ENCODE measurements at regions not wholly inside any gene's neighbourhood (a gene's known extent, or its start where the extent isn't known, plus 50 kb on each side); places are given as distances from the start of the nearest gene placed in this dataset.

DNA sequence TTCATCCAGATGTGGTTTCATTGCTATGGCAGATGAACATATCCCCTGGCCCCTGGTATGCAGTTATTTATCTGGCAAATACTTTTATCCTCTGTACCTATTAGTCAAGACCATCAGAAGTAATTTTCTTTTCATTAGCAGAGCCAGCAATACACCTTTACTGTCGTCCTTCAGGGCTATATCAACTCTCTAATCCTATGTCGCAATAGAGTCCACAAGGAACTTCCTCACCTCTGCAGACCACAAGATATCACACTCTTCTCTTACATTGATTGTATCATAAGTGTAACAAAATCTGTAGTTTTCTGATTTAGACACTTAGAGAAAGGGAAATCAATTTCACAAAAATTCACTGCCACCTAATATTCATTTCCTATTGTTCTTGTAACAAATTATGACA lies 252.9 kb upstream of the DCC start:
- no peaks in the 10 kb centered on the region for H3K4me1 ChIP-seq (ENCODE audit: insufficient read depth, low read length, poor library complexity, severe bottlenecking)
- H3K36me3 ChIP-seq (ENCODE audit: insufficient read depth, low read length, poor library complexity, severe bottlenecking): no peaks in the 10 kb centered on the region
- ChIA-PET POLR2A (ENCODE audit: low non-redundant PET) (no interaction called here), CTCF (no interaction called here)
- no peaks in the 10 kb centered on the region for H3K27me3 ChIP-seq (replicated peaks; ENCODE audit: insufficient read depth, low read depth, low read length, poor library complexity)
- no peaks in the 10 kb centered on the region for H3K9me3 ChIP-seq (ENCODE audit: low read depth, low read length, poor library complexity, severe bottlenecking)
- no peak for DNase-seq (ENCODE audit: low spot score)
- intact Hi-C loops (cut with micrococcal nuclease; ENCODE audit: unreplicated experiment): no loop called here
- no peak overlapping the region for H3K4me3 ChIP-seq (ENCODE audit: low read depth, low read length, poor library complexity, severe bottlenecking)
- BruUV-seq (replicated peaks): no TSS peak
- TF ChIP-seq EZH2 (IDR thresholded peaks at IDR 0.05; ENCODE audit: borderline replicate concordance, low read depth, low read length, poor library complexity, severe bottlenecking): no peak
- TF ChIP-seq, protein P1, sequence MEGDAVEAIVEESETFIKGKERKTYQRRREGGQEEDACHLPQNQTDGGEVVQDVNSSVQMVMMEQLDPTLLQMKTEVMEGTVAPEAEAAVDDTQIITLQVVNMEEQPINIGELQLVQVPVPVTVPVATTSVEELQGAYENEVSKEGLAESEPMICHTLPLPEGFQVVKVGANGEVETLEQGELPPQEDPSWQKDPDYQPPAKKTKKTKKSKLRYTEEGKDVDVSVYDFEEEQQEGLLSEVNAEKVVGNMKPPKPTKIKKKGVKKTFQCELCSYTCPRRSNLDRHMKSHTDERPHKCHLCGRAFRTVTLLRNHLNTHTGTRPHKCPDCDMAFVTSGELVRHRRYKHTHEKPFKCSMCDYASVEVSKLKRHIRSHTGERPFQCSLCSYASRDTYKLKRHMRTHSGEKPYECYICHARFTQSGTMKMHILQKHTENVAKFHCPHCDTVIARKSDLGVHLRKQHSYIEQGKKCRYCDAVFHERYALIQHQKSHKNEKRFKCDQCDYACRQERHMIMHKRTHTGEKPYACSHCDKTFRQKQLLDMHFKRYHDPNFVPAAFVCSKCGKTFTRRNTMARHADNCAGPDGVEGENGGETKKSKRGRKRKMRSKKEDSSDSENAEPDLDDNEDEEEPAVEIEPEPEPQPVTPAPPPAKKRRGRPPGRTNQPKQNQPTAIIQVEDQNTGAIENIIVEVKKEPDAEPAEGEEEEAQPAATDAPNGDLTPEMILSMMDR (conservative IDR thresholded peaks at IDR 0.05; ENCODE audit: low read depth, low read length): no peak
- H3K27ac ChIP-seq (ENCODE audit: low read depth, low read length, poor library complexity, severe bottlenecking): no peak overlapping the region

DNA sequence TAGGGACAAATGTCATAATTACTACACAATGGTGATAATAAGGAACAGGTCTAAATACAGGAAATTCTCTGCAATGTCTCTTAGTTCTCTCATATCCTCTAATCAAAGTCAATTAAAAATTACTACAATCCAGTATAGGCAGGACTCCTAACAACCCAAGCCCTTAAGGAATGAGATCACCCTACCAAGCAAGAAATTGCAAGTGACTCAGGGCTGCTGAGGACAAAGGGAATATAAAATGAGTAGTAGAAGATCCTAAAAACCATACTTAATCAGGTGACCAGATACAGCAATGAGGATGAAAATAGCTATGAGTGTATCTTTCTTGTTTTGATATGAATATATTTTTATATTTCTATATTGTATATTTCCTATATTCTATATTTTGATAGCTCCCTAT lies 250.0 kb upstream of the DCC start:
- ChIA-PET CTCF (no interaction called here), POLR2A (ENCODE audit: low non-redundant PET) (no interaction called here)
- no peak overlapping the region for H3K27ac ChIP-seq (ENCODE audit: low read depth, low read length, poor library complexity, severe bottlenecking)
- H3K4me3 ChIP-seq (ENCODE audit: low read depth, low read length, poor library complexity, severe bottlenecking): no peak overlapping the region
- no peak for TF ChIP-seq EZH2 (IDR thresholded peaks at IDR 0.05; ENCODE audit: borderline replicate concordance, low read depth, low read length, poor library complexity, severe bottlenecking)
- no peaks in the 10 kb centered on the region for H3K27me3 ChIP-seq (replicated peaks; ENCODE audit: insufficient read depth, low read depth, low read length, poor library complexity)
- H3K4me1 ChIP-seq (ENCODE audit: insufficient read depth, low read length, poor library complexity, severe bottlenecking): no peaks in the 10 kb centered on the region
- DNase-seq (ENCODE audit: low spot score): no peak
- intact Hi-C loops (cut with micrococcal nuclease; ENCODE audit: unreplicated experiment): no loop called here
- no peaks in the 10 kb centered on the region for H3K36me3 ChIP-seq (ENCODE audit: insufficient read depth, low read length, poor library complexity, severe bottlenecking)
- no peaks in the 10 kb centered on the region for H3K9me3 ChIP-seq (ENCODE audit: low read depth, low read length, poor library complexity, severe bottlenecking)
- no TSS peak for BruUV-seq (replicated peaks)

- TF ChIP-seq EZH2 (IDR thresholded peaks at IDR 0.05; ENCODE audit: borderline replicate concordance, low read depth, low read length, poor library complexity, severe bottlenecking): no peak
- TF ChIP-seq, protein P1 (conservative IDR thresholded peaks at IDR 0.05; ENCODE audit: low read depth, low read length): no peak
- DNase-seq (ENCODE audit: low spot score): no peak
- POLR2A ChIA-PET (ENCODE audit: low non-redundant PET): no interaction called here
- no peaks in the 10 kb centered on the region for H3K36me3 ChIP-seq (ENCODE audit: insufficient read depth, low read length, poor library complexity, severe bottlenecking)
- no peak overlapping the region for H3K4me3 ChIP-seq (ENCODE audit: low read depth, low read length, poor library complexity, severe bottlenecking)
- CTCF ChIA-PET: no interaction called here
- no peaks in the 10 kb centered on the region for H3K4me1 ChIP-seq (ENCODE audit: insufficient read depth, low read length, poor library complexity, severe bottlenecking)
- no peak overlapping the region for H3K27ac ChIP-seq (ENCODE audit: low read depth, low read length, poor library complexity, severe bottlenecking)
- H3K27me3 ChIP-seq (replicated peaks; ENCODE audit: insufficient read depth, low read depth, low read length, poor library complexity): no peaks in the 10 kb centered on the region
- intact Hi-C loops (cut with micrococcal nuclease; ENCODE audit: unreplicated experiment): no loop called here
- no peaks in the 10 kb centered on the region for H3K9me3 ChIP-seq (ENCODE audit: low read depth, low read length, poor library complexity, severe bottlenecking)
- BruUV-seq (replicated peaks): no TSS peak
Measured at GRCh38 chr18:52093171-52093570, 246.8 kb upstream of the DCC start.

DNA sequence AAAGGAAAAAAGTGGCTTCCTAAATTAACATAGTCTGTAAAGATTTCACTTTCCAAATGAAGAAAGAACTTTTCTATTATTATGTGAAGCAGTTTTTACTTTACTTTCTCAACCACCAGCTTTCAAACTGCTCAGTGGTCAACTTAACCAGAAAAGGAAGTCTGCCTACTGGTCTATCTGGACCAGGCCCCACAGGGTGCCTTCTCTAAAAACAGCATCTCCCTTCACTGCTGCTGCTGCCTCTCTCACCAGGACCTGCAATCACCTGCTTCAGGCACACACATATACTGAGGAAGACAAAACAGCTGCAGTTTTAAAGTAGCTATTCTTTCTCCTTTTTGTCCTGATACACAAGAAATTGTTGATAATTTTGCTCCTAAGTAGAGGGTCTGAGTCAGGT lies 221.3 kb upstream of the DCC start:
- DNase-seq (ENCODE audit: low spot score): no peak
- Histone ChIP-seq H3K4me3 (ENCODE audit: low read depth, low read length, poor library complexity, severe bottlenecking) (no peak overlapping the region), H3K27me3 (replicated peaks; ENCODE audit: insufficient read depth, low read depth, low read length, poor library complexity) (no peaks in the 10 kb centered on the region), H3K27ac (ENCODE audit: low read depth, low read length, poor library complexity, severe bottlenecking) (no peak overlapping the region), H3K4me1 (ENCODE audit: insufficient read depth, low read length, poor library complexity, severe bottlenecking) (no peaks in the 10 kb centered on the region), H3K9me3 (ENCODE audit: low read depth, low read length, poor library complexity, severe bottlenecking) (no peaks in the 10 kb centered on the region), H3K36me3 (ENCODE audit: insufficient read depth, low read length, poor library complexity, severe bottlenecking) (no peaks in the 10 kb centered on the region)
- no TSS peak for BruUV-seq (replicated peaks)
- TF ChIP-seq, protein P1 (conservative IDR thresholded peaks at IDR 0.05; ENCODE audit: low read depth, low read length): no peak
- TF ChIP-seq EZH2 (IDR thresholded peaks at IDR 0.05; ENCODE audit: borderline replicate concordance, low read depth, low read length, poor library complexity, severe bottlenecking): no peak
- ChIA-PET CTCF (no interaction called here), POLR2A (ENCODE audit: low non-redundant PET) (no interaction called here)
- intact Hi-C loops (cut with micrococcal nuclease; ENCODE audit: unreplicated experiment): no loop called here

Data from A673 (cell line).